Activated gamma-delta T cell treated with anti-CD3 and anti-CD28 coated beads, Interleukin-2, amount 50 U/mL, for 16 hours (primary cell): ENCODE measurements at regions not wholly inside any gene's neighbourhood (a gene's known extent, or its start where the extent isn't known, plus 50 kb on each side); places are given as distances from the start of the nearest gene placed in this dataset.

ENCODE experiments used
- DNase-seq: peaks from one replicate; pipeline ENCODE4 v3.0.0-alpha.2; 2020; ENCODE audit warnings: low read depth

DNA sequence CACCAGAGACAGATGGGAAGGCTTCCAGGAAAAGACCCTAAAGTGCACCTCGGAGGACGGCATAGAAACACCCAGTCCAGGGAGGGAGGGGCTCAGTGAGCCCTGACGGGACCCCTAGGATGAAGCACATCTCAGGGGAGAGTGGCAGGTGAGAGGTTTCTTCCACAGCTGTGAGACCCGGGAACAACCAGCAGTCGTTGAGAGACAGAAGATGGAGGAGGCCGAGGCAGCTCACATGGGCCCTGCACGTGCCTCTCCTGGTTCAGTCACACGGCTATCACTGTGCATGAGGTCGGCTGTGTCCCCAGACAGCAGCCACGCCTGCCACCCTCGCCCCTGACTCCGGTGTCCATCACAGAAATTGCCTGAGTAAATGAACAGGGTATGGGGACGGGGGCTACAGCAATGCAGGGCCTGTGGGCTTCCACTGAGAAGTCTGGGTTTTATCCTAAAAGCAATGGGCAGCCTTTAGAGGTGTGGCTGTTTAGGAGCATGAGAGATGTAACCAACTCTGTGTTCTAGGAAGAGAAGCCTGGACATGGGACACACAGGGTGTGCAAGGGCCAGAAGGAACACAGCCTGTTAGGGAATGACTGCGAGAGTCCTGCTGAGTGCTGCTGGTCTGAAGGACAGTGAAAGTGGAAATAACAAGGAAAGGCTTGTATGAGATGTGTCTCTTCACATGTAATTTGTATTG is 102.0 kb downstream of the TMEM18 start:
- DNase-seq: no peak

DNA sequence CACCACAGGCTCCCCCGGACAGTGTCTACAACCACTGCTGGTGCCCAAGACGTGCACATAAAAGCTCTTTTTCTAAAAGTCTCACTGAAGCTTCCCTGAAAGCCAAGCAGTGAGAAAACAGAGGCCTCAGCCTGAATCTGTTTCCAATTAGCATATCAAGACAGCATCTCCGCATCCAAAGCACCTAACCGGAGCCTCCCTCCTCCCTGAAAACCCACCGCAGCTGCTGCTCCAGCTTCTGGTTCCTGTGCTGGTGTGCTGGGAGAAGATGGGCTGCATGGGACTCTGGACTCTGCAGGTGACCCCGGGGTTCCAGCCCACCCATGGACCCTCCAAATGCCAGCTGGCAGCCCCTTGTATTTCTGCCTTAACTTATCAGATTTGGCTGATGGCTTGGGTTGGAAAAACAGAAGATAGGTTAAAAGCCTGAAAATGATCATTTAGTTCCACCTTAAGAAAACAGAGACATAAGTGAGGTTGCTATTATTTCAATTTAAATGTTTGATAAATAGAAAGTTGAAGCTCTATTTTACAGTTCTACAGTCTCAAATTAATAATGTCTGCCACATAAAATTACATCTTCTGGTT is 103.3 kb downstream of the TMEM18 start:
- no peak for DNase-seq

DNA sequence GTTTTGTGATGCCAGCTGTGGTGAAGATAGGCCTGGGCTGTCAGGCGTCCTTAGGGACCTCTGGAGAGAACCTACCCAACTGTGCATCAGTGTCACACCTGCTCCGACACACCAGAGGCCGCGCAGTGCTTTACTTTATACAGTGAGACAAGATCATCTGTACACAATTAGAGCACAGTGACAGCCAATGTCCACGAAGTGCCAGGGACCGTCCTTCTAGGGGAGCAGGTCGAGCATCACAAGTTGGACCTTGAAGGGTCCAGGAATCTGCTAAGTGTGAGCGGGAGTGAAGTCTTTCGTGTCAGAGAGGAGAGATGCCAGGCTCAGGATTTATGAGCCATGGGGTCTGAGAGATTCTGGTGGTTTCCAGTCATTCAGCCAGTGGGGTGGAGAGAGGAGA is 104.2 kb downstream of the TMEM18 start:
- DNase-seq: no peak

DNA sequence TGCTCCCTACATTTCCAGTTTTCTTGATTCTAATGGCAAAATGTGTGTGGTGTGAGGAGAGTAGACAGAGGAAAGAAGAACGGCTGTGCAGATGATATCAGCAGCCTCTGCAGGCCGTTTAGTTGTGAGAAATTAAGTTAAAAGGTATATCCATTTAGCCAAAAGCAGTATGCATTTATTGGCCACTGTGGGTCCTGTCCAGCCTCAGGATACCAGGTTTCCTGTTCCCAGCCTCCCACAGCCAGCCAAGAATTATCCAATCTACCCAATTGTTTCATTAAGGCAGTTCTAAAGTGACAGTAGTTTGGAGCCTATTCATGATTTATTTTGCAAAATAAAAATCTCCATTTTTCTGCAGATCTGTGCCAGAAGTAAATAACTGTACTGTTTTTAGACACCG is 107.5 kb downstream of the TMEM18 start:
- DNase-seq: no peak

DNA sequence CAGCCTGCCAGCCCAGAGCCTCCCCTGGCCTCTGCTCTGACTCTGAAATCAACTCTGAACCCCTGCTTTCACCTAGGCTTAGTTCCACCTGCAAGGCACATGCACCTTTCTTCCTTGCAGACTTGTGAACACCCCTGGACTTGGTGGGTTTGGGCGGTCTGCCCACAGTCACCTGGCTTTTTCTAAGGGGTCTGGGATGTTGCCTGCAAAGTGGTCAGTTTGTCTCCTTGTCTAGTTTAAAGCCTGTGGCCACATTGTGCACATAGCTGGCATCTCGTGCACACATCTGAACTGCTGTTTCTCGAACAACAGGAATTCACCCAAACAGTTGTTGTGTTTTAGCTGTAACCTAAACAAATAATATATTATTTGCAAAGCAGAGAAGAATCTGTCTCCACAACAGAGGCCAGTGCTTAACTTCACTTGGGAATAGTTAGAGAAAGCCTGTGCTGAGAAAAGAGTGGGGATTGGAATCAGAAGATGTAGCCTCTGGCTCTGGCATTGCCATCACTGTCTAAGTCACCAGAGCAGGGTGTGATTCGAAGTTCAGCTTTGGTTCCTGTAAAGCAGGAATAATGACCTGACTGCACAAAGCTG is 108.5 kb downstream of the TMEM18 start:
- no peak for DNase-seq

DNA sequence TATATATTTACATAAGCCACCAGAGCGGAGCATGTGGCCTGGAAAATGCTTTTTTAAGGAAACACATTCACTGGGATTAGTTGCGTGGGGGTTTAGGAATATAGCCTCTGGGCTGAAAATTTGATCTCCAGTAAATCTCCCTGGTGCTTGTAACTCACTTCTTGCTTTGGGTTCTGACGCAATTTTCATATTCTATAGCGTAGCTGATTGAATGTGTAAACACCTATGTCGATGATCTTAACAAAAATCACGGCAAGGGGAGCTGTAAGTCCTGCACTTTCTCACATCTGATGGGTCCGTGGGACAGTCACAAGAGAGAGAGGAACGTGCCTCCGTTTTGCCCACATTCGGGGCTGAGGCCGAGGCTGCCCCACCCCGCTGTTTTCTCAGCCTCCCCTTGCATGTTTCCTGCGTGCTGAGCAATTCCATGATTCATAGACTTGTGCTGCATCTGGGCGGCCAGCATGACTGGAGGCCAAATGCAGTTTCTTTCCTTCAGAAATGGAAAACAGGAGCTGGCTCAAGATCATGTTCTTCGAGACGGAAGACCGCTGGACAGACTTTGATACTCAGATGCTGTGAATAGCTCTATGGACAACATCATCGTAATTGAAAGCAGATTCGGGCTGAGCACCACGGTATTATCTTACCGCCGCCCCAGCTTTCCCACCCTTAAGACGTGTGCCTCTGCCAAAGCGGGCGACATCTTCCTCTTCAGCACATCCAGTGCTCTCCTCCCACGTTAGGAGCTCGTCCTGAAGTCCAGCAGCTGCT is 109.2 kb downstream of the TMEM18 start:
- no peak for DNase-seq

DNA sequence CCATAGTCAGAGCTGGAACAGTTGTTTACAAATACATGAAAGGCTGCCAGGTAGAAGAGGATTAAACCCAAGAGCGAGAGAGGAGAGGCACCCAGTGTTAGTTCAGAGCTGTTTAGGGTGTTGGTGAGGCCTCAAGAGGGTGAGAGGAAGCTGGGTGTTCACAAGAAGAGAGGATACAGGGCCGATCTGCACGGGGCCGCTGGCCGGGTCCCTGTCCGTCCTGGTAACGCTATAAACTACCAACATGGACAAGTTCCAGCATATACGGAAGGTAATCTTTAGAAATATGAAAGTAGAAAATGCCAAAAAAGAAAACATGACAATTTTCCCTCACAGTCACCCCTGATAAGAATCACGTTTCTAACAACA is 109.7 kb downstream of the TMEM18 start:
- DNase-seq: no peak

DNA sequence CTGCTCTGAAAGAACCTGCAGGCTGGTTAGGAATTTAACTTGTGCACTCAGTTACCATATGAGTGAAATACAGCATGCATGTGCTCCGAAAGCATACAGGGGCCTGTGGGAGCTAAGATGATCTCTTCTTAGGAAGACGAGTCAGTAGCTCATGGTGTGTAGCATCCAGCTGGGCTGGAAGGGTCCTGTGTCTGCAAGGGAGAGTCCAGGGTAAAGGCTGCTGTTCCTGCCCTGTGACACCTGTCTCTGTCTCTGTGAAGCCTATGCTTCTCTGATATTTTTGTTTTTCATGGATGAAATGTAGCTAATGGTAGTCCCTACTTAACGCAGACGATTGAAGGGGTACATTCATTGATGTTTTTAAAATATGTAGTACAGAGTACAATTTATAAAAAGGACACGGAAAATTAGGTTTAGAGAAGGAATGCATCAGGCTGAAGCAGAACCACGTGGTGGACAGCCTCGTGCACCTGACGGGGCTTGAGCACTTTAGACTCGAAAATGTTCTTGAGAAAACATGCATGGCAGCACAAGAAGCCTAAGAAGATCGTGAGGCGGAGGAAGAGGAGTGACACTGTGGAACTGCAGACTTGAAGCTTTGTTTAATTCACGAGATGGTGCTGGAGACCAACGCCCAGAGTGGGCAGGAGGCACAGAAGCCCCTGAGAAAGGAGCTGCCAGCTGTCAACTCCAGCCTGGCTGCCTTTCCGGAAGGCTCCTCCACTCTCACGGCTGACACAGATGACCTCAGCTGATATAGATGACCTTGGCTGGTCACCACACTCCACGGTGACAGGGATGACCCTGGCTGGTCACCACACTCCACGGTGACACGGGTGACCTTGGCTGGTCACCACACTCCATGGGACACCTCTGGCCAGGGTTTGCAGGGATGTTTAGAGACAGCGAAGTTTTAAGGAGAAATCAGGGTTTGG is 110.6 kb downstream of the TMEM18 start:
- no peak for DNase-seq

DNA sequence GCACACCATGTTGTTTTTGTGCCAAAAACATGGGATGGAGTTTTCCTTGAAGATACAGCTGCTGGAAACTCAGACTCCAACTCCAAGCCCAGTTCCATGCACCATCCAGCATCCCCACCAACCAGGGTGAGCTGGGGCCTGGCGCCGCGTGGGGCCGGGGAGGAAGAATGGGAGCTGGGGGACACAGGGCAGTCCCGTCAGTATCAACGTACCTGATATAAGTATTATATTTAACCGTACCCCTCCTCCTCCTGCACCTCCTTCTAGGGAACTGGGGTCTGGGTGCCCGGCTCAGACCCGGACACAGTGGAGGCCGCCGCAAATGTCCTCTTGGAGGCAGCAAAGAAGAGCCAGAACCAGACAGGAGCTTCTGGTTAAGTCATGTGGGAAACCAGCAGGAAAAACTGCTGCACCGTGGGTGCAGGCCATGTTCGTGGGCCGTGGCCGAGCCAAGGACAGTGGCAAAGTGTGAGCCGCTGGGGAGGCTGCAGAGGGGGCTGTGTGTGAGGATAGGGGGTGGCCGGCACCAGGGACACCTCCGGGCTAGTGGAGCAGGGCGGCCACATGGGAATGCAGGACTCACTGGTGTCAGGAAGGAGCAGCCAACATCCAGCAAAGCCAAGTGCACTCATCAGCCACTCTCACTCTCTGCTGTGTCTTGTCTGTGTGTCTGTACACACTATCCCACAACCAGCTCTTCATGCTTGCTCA is 112.6 kb downstream of the TMEM18 start:
- DNase-seq: no peak

DNA sequence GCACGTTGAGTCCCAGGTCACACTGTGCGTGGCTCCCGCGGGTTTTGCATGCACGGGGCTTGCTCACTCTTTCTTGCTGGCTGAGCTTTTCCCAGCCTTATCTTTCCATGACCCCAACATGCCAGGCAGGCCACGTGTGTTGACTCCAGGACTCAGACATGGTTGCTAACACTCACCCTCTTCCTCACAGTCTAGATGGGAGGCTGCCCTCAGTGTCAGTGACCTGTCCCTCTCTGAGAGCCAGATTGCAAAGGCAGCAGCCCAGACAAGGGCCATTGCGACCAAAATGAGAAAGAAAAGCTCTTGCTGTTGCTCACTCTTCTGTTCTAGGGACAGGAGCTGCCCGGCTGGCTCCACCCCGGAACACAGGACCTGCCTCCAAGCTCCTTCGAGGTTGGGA is 113.7 kb downstream of the TMEM18 start:
- DNase-seq: no peak

DNA sequence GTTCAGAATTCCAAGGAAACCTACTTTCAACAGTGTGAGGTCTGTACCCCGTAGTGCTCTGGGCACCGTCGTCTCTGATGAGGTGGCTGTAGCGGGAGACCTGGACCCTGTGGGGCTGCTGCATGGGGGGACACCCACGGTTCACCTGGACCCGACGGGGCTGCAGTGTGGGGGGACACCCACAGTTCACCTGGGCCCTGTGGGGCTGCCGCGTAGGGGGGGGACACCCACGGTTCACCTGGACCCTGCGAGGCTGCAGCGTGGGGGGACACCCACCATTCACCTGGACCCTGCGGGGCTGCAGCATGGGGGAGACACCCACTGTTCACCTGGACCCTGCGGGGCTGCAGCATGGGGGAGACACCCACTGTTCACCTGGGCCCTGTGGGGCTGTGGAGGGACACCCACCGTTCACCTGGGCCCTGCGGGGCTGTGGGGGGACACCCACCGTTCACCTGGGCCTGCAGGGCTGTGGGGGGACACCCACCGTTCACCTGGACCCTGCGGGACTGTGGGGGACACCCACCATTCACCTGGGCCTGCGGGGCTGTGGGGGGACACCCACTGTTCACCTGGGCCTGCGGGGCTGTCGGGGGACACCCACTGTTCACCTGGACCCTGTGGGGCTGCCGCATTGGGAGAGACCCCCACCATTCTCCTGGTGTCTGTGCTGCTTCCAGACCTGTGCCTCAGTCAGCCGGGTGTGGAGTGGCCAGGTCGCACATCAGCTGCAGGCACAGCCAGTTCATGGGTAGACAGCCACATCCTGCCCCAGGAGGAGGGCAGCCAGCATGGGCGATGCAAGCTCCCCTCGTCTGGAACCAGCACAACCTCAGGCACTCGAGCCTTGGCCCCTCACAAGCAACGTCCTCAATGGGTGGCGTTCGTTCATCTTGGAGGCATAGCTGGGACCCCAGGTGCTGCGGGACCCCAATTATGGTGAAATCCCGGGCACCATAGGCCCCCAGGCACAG is 114.5 kb downstream of the TMEM18 start:
- no peak for DNase-seq

DNA sequence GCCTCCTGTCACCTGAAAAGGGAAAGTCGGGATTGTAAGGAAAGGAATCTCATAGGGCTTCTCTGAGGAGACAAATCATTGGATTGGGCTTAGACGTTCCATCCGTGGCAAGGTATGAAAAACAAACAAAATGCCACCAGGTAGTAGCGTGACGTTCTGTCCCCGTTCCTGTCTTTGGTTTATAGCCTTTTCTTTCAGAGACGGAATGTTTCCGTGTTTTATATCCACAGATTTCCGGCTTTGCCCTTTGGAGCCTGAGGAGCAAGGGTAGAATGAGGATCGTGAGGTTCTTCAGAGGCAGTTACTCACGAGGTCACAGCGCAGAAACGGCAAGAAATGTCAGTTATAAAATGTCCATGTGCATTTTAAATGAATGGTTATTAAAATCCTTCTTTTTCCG is 118.3 kb downstream of the TMEM18 start:
- no peak for DNase-seq

DNA sequence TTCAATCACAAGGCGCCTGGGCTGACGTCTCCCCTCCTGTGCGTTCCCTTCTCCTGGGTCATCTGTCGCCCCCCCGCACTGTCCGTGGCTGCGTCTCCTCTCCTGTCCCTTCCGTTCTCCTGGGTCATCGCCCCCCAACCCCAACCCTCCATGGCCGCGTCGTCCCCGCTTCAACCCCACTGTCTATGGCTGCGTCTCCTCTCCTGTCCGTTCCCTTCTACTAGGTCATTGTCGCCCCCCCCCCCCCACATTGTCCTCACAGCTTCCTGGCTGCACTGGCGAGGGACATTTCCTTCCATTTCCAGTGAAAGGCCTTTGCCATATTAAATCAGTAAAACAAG is 118.9 kb downstream of the TMEM18 start:
- no peak for DNase-seq

DNA sequence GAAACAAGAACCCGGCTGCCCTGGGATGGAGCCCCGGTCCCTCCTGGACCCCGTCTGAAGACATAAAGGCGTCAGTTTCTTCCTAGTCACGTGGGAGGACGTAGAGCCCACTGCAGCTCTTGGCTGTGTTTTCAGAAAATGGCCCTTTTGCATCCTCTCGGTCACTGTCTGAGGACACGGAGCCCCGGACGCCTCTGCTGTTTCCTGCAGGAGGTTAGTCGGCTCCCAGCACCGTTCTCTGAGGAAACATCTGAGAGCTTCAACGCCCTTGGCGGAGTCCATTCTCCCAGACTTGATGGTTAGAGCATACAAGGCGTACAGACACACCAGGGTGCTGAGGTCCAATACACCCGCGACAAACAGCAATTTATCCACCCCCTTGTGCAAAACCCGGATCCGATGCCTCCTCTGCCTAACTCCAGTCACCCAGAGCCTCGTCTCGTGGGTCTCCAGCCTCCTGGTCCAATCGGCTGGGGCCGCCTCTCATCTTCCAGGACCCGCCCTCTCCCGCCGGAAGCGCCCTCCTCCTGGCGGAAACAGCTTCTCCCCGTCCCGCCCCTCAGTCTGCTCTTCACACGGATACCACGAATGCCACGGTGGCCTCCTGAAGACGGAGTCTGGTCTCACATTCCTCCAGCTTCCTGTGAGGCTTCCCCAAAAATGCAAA is 119.4 kb downstream of the TMEM18 start:
- no peak for DNase-seq

DNA sequence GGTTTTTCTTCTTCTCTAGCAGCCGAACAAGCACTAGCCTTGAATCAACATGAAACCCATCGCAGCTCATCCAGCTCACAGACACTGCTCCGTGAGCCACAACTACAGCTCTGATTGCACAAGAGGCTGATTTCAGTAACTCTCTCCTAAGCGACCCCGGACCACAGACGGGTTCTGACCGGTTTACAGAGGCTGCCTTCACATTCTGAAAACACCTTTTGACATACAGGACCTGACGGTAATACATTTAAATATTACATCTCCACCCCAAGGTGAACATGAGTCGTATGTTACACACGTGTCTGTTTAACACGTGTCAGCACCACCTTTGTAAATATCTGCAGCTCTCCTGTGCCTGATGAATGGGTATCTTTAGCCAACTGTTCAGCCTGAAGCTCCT is 120.7 kb downstream of the TMEM18 start:
- DNase-seq: no peak

DNA sequence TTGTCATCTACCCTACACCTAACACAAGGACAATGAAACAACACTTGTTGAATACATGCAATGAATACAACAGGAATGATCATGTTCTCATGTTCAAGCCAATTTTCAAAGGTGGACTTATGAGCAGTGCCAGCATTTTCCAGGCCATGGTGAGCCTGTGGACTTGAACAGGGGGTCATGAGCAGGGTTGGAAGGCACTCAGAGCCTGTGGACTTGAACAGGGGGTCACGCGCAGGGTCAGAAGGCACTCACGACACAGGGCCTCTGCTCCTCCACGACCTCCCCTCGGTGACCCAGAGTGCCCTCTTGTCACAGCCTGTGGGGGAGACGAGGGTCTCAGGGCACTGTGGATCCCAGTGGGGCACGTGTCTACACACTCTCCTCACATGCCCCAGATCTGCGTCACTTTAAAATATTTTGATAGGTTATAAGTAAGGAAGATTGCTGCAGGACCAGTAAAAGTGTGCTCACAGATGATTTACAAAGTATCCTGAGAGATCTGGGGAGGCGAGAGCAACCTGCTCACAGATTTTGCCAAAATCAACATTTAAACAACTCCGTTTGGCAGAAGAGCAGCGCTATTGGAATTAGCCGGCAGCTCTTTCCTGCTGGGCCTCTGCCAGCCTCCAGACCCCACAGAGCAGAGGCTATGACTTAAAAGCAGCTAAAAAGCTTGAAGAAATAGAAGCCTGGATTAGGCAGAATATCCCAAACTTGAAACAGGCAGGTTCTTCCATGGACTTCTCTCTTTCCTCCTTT is 121.9 kb downstream of the TMEM18 start:
- no peak for DNase-seq

DNA sequence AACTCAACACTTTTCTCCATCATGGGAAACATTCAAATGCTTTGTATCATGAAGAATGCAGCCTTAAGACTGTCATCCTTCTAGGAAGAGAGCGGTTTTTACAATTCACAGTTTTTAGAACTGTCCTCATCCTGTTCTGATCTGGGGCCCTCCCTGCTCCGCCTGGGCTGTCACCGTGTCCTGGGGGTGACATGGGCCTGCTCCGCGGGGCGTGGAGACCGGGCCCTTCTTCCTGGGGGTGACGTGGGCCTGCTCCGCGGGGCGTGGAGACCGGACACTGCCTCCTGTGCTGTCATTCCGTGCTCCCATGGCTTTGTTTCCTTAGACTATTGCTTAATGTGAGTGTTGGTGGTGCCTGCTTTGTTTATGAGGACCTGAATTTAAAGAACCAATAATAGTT is 122.8 kb downstream of the TMEM18 start:
- DNase-seq: no peak

DNA sequence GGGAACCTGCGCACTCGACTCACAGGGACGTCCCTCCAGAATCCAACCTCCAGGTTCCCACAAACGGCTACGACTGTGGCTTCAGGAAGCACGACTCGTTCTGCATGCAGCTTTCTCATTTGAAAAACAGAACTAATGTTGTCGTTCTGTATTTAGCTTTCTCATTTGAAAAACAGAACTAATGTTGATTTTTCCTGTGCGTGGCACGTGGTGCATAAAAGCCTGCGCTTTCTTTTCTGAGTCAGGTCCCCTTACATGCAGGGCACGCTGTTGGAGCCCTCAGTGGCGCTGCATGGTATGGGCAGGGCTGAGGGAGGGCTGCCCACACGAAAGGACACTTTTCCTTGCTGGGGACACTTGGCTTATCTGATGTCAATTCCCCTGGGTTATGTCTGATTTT is 124.3 kb downstream of the TMEM18 start:
- DNase-seq: no peak

DNA sequence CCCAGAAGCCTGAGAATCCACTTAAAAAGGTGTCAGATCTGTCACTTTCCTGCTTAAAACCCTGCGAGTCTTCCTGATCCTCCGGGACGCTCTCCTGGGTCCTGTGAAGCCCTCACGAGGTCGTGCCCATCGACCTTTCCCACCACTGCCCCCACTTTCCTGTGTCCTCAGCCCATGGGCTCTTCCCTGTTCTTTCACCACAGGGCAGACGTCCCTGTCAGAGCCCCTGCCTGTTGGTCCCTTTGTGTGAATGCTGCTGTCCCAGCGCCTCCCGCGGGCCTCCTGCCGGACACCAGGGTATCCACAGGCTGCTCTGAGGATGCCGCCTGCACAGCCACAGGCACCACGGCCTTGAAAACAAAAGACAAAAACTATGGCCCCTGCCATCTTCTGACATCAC is 125.6 kb downstream of the TMEM18 start:
- no peak for DNase-seq
